SK-N-DZ (cell line): ENCODE measurements at regions not wholly inside any gene's neighbourhood (a gene's known extent, or its start where the extent isn't known, plus 50 kb on each side); places are given as distances from the start of the nearest gene placed in this dataset.
A peak's percentile ranks its signal among the peaks of the same experiment; 100 is the strongest.

Experiments
- DNase-seq: peaks from one replicate; pipeline ENCODE4 v3.0.0-alpha.2; 2015; ENCODE audit warnings: low spot score

- no peak for DNase-seq
Observed at GRCh38 chr14:73782623-73783022, 68.4 kb upstream of the PNMA1 start.

- DNase-seq = no peak
Observed at GRCh38 chr14:73780896-73781295, 66.7 kb upstream of the PNMA1 start.

- no peak for DNase-seq
Observed at GRCh38 chr14:73780391-73780790, 66.2 kb upstream of the PNMA1 start.

- no peak for DNase-seq
Observed at GRCh38 chr14:73778736-73779135, 64.6 kb upstream of the PNMA1 start.

GRCh38 chr14:73777420-73777819, 63.2 kb upstream of the PNMA1 start:
- no peak for DNase-seq

- no peak for DNase-seq
Observed at GRCh38 chr14:73776194-73776537, 62.0 kb upstream of the PNMA1 start.

GRCh38 chr14:73775339-73776193, 61.4 kb upstream of the PNMA1 start:
- no peak for DNase-seq

GRCh38 chr14:73774671-73775070, 60.5 kb upstream of the PNMA1 start:
- DNase-seq = no peak

GRCh38 chr14:73774241-73774570, 60.0 kb upstream of the PNMA1 start:
- no peak for DNase-seq

GRCh38 chr14:73773441-73774240, 59.5 kb upstream of the PNMA1 start:
- no peak for DNase-seq

- peak; percentile 19 for DNase-seq
Observed at GRCh38 chr14:73771848-73772638, 57.9 kb upstream of the PNMA1 start.

- no peak for DNase-seq
Observed at GRCh38 chr14:73770977-73771847, 57.0 kb upstream of the PNMA1 start.

DNA sequence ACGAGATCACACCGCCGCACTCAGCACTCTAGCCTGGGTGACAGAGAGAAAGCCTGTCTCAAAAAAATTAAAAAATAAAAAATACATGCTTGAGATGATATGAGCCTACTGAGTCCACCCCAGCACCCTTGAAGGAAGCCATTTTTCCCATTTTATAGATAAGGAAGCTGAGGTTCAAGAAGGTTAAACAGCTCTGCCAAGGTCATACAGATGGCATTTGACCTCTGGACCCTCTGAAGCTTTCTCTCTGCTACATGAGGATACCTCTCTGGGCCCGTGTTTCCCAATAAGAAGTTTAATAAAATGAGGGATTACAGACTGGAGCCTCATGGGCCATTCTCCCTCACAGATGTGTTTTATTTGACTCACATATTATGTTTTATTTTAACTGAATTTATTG, 53.9 kb upstream of the PNMA1 start:
- no peak for DNase-seq

DNA sequence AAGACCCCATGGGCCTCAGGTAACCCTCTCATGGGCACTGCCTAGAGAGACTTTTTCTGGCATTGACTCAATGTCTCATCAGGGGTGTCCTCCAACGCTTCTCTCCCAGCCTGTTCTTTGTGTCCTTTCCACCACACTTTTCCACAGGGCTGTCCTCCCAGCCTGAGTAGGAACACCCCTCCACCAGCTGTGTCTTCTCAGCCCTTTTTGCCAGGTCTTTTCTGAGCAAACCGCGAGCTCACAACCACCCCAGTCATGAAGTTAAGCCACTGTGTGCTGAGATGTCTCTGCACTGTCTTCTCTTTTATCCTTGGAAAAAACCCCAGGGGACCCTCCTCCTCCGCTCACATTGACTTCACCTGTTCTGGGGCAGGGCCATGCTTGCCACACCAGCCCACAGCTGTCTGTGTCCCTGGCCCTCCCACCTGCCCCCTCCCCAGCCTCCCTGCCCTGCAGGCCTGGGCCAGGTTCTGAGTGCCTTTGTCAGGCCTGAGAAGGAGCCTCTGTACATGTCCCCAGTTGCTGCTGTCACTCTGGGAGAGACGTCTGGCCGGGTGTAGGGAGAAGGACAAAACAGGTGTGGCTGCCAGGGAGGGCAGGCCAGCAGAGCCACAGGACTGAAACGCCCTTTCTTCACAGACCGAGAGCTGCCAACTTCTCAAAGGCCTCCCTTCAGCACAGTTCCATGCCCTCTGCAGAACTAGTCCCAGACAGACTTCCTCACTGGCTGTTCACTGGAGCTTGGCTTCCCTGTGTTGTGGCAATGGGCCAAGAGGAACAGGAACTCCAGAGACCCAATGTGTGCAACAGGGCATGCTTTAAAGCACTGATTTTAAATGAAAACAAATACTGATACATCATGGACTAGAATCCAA, 50.5 kb upstream of the PNMA1 start:
- no peak for DNase-seq
